Gastroesophageal sphincter (tissue), 4 donors: ENCODE measurements at regions not wholly inside any gene's neighbourhood (a gene's known extent, or its start where the extent isn't known, plus 50 kb on each side); places are given as distances from the start of the nearest gene placed in this dataset.

Source experiments
- ATAC-seq: fragments of 150-250 bp; one replicate; pipeline ENCODE4 v1.9.1; 2016; ENCODE audit warnings: mild to moderate bottlenecking, moderate library complexity
- H3K27ac ChIP-seq, 4 donors: fragments of 200-600 bp; sonication (generic) in 3 of 4; 1 replicate in 3 of 4; 2 replicates in 1 of 4; pipeline ENCODE4 v1.5.1; 2016 to 2019
- H3K27me3 ChIP-seq: fragments of 200-600 bp; sonication (generic); one replicate; pipeline ENCODE4 v1.5.1; 2019
- H3K36me3 ChIP-seq, 2 donors: fragments of 200-600 bp; sonication (generic); one replicate each; pipeline ENCODE4 v1.5.1; 2019; ENCODE audit warnings: control low read depth in 1 of 2
- H3K4me1 ChIP-seq, 3 donors: fragments of 200-600 bp; sonication (generic); 1 replicate in 2 of 3; 2 replicates in 1 of 3; pipeline ENCODE4 v1.5.1; 2016 to 2019; ENCODE audit warnings: control low read depth in 2 of 3
- H3K4me3 ChIP-seq, 2 donors: fragments of 200-600 bp; sonication (generic); one replicate each; pipeline ENCODE4 v1.5.1; 2019; ENCODE audit warnings: mild to moderate bottlenecking in 1 of 2, moderate library complexity in 1 of 2
- H3K9me3 ChIP-seq, 3 donors: fragments of 200-600 bp; sonication (generic); one replicate each; pipeline ENCODE4 v1.5.1; 2017 to 2019; ENCODE audit warnings: control low read depth in 2 of 3
- EP300 ChIP-seq: sonication (generic); formaldehyde crosslinking; IDR thresholded peaks from one replicate; pipeline ENCODE4 v1.6.1; 2017; ENCODE audit warnings: antibody characterized with exemption, mild to moderate bottlenecking
- POLR2A ChIP-seq, 2 donors: fragments of 450-650 bp; IDR thresholded peaks; one replicate each; pipeline ENCODE4 v1.6.1; 2017; ENCODE audit warnings: antibody characterized with exemption in 2 of 2, mild to moderate bottlenecking in 2 of 2, moderate library complexity in 1 of 2
- POLR2AphosphoS5 ChIP-seq: sonication (generic); formaldehyde crosslinking; IDR thresholded peaks from one replicate; pipeline ENCODE4 v1.6.1; 2017; ENCODE audit warnings: antibody characterized with exemption
- WGBS, 2 donors: methylation state at CpG; one replicate each; pipeline ENCODE4 v1.1.5; 2018; ENCODE audit warnings: low coverage in 1 of 2; 5-methylcytosine and 5-hydroxymethylcytosine counted together
- TF ChIP-seq, protein P1 (sequence below), 4 experiments: fragments of 200-600 bp in 2 of 4; fragments of 450-650 bp in 2 of 4; sonication (generic) in 1 of 4; IDR thresholded peaks; one replicate each; pipeline ENCODE4 v1.5.1; 2017 to 2019; ENCODE audit warnings: antibody characterized with exemption in 4 of 4, mild to moderate bottlenecking in 2 of 4, moderate library complexity in 2 of 4

- H3K36me3 ChIP-seq = no peaks in the 10 kb centered on the region
- H3K9me3 ChIP-seq = no peaks in the 10 kb centered on the region
- H3K27me3 ChIP-seq = peaks cover 3% of the 10 kb centered on the region
- peaks cover 0 to 18% (median 0%) of the 10 kb centered on the region in 3 donors for H3K4me1 ChIP-seq
- 72 to 88% methylated on average over 5 to 11 of the region's 11 CpGs for WGBS, 2 donors
- H3K4me3 ChIP-seq = no peak overlapping the region
- no peak for ATAC-seq
- no peak for TF ChIP-seq EP300
- no peak for TF ChIP-seq POLR2AphosphoS5
- TF ChIP-seq, protein P1, sequence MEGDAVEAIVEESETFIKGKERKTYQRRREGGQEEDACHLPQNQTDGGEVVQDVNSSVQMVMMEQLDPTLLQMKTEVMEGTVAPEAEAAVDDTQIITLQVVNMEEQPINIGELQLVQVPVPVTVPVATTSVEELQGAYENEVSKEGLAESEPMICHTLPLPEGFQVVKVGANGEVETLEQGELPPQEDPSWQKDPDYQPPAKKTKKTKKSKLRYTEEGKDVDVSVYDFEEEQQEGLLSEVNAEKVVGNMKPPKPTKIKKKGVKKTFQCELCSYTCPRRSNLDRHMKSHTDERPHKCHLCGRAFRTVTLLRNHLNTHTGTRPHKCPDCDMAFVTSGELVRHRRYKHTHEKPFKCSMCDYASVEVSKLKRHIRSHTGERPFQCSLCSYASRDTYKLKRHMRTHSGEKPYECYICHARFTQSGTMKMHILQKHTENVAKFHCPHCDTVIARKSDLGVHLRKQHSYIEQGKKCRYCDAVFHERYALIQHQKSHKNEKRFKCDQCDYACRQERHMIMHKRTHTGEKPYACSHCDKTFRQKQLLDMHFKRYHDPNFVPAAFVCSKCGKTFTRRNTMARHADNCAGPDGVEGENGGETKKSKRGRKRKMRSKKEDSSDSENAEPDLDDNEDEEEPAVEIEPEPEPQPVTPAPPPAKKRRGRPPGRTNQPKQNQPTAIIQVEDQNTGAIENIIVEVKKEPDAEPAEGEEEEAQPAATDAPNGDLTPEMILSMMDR (IDR thresholded peaks at IDR 0.05) = no peak
- no peak for TF ChIP-seq POLR2A (IDR thresholded peaks at IDR 0.05)
- no peak overlapping the region for H3K27ac ChIP-seq
Measured at GRCh38 chr16:73717266-73717974, 579.2 kb upstream of the PSMD7 start.

- no peak overlapping the region for H3K4me3 ChIP-seq
- ATAC-seq = no peak
- peaks cover 3% of the 10 kb centered on the region for H3K27me3 ChIP-seq
- H3K9me3 ChIP-seq = no peaks in the 10 kb centered on the region
- H3K4me1 ChIP-seq = peaks cover 0 to 22% (median 0%) of the 10 kb centered on the region in 3 donors
- no peaks in the 10 kb centered on the region for H3K36me3 ChIP-seq
- no peak for TF ChIP-seq POLR2A (IDR thresholded peaks at IDR 0.05)
- TF ChIP-seq POLR2AphosphoS5 = no peak
- 90 to 95% methylated on average over 6 to 8 of the region's 8 CpGs for WGBS, 2 donors
- no peak overlapping the region for H3K27ac ChIP-seq
Measured at GRCh38 chr16:73714976-73715375, 581.6 kb upstream of the PSMD7 start.

DNA sequence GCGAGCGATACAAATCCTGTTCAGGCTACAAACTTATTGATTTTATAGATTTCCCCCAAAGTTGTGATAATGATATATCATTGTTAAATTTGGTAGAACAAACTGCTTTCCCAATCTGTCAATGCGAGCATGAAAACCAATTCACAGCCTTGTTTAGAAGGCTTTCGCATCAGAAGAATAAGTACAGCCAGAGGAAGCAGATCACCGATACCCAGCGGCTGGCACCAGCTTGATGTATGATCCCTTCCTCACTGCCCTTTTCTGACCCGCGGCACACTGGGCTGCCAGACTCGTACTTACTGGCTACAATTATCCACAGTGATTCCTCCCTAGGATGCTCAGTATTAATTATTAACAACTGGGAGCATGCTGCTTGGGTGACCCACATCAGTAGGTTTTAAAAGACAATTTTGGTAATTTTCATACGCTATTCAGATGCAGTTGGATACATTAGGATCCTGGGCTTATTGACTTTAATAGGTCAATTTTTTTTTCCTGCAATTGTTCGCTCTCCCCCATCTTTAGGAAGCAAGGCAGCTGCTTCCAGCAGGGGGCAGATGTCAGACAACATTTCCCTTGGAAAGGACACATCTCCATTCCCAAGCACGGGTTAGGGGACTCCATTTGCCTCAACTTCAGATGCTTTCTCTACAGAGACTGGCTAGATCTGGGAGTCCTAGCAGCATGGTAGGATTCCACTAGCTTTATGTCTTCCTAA lies 582.7 kb upstream of the PSMD7 start:
- no peak overlapping the region for H3K27ac ChIP-seq
- no peak for ATAC-seq
- WGBS, 2 donors = 71 to 76% methylated on average over 3 to 9 of the region's 12 CpGs
- peaks cover 3% of the 10 kb centered on the region for H3K27me3 ChIP-seq
- peaks cover 0 to 22% (median 0%) of the 10 kb centered on the region in 3 donors for H3K4me1 ChIP-seq
- TF ChIP-seq EP300 = no peak
- TF ChIP-seq, protein P1 (IDR thresholded peaks at IDR 0.05) = peak in 2 of 4 experiments; percentile 27 to 50
- TF ChIP-seq POLR2A (IDR thresholded peaks at IDR 0.05) = no peak
- no peak overlapping the region for H3K4me3 ChIP-seq
- no peaks in the 10 kb centered on the region for H3K9me3 ChIP-seq
- no peaks in the 10 kb centered on the region for H3K36me3 ChIP-seq

DNA sequence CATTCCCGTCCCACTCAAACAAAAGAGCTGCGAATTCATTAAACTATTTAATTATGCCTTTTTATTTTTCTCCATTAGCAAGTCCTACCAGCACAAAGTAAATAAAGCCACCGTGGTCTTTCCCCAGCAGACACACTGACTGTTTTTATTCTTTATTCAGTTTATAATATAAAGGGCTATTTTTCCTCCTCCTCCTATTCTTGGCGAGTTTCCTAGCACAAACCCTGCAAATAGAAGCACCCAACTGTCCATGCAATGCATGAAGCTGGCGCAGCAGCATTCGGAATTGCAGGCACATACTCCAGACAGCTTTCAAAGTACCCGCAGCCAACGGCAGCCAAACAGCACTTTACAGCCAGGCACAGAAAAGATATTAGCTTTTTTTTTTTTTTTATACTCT lies 583.4 kb upstream of the PSMD7 start:
- whole genome bisulfite sequencing, 2 donors = 11 to 17% methylated on average over 8 of the region's 8 CpGs
- H3K36me3 ChIP-seq = no peaks in the 10 kb centered on the region
- TF ChIP-seq EP300 = no peak
- peaks cover 0 to 22% (median 0%) of the 10 kb centered on the region in 3 donors for H3K4me1 ChIP-seq
- H3K9me3 ChIP-seq = no peaks in the 10 kb centered on the region
- H3K27me3 ChIP-seq = peaks cover 3% of the 10 kb centered on the region
- ATAC-seq = no peak
- no peak overlapping the region for H3K27ac ChIP-seq
- no peak overlapping the region for H3K4me3 ChIP-seq

- no peak for ATAC-seq
- no peaks in the 10 kb centered on the region for H3K27me3 ChIP-seq
- H3K4me1 ChIP-seq = peaks cover 0 to 22% (median 0%) of the 10 kb centered on the region in 3 donors
- H3K36me3 ChIP-seq = no peaks in the 10 kb centered on the region
- 46 to 61% methylated on average over 3 to 4 of the region's 4 CpGs for WGBS, 2 donors
- H3K9me3 ChIP-seq = no peaks in the 10 kb centered on the region
- H3K4me3 ChIP-seq = no peak overlapping the region
- TF ChIP-seq, protein P1 (IDR thresholded peaks at IDR 0.05) = no peak
- TF ChIP-seq POLR2A (IDR thresholded peaks at IDR 0.05) (no peak), POLR2AphosphoS5 (no peak), EP300 (no peak)
- no peak overlapping the region for H3K27ac ChIP-seq
Measured at GRCh38 chr16:73711406-73712080, 585.1 kb upstream of the PSMD7 start.
